Activated CD8-positive, alpha-beta T cell treated with anti-CD3 and anti-CD28 coated beads for 36 hours (primary cell): ENCODE measurements at regions not wholly inside any gene's neighbourhood (a gene's known extent, or its start where the extent isn't known, plus 50 kb on each side); places are given as distances from the start of the nearest gene placed in this dataset.

Experiments used
- ATAC-seq: fragments of 200-7000 bp; cut with Tn5 transposase; one replicate; pipeline ENCODE4 v1.10.0; 2021; ENCODE audit warnings: mild to moderate bottlenecking, moderate library complexity
- CTCF ChIA-PET: fragments of 350-600 bp; sonication (Branson Sonifier 250); formaldehyde crosslinking; loops from one replicate; lab custom pipeline; 2021; ENCODE audit warnings: antibody characterized with exemption; lab: Charles Lee
- POLR2A ChIA-PET: fragments of 350-600 bp; sonication (Branson Sonifier 250); formaldehyde crosslinking; loops from one replicate; lab custom pipeline; 2021; ENCODE audit warnings: antibody characterized with exemption; lab: Charles Lee
- DNase-seq: peaks from one replicate; pipeline ENCODE4 v3.0.0-alpha.2; 2020
- H3K27ac Mint-ChIP-seq: one replicate; pipeline ENCODE4 v1.8.0; 2021; ENCODE audit warnings: mild to moderate bottlenecking, mixed read lengths
- H3K27me3 Mint-ChIP-seq: one replicate; pipeline ENCODE4 v1.8.0; 2021; ENCODE audit warnings: mixed read lengths
- H3K36me3 Mint-ChIP-seq: one replicate; pipeline ENCODE4 v1.8.0; 2021; ENCODE audit warnings: low read depth, mixed read lengths
- H3K4me1 Mint-ChIP-seq: one replicate; pipeline ENCODE4 v1.8.0; 2021; ENCODE audit warnings: low read depth, mixed read lengths
- H3K4me3 Mint-ChIP-seq: one replicate; pipeline ENCODE4 v1.8.0; 2021; ENCODE audit warnings: mild to moderate bottlenecking, moderate library complexity, mixed read lengths
- H3K9me3 Mint-ChIP-seq: one replicate; pipeline ENCODE4 v1.8.0; 2021; ENCODE audit warnings: mixed read lengths
- intact Hi-C: fragments of 100-400 bp; cut with micrococcal nuclease; formaldehyde crosslinking; loops from one replicate; pipeline ENCODE4 v1.10.0; 2022
- TF ChIP-seq, protein P1 (sequence below): fragments of 200-600 bp; IDR thresholded peaks from one replicate; pipeline ENCODE4 v1.8.0; 2022; ENCODE audit warnings: antibody characterized with exemption, mild to moderate bottlenecking

DNA sequence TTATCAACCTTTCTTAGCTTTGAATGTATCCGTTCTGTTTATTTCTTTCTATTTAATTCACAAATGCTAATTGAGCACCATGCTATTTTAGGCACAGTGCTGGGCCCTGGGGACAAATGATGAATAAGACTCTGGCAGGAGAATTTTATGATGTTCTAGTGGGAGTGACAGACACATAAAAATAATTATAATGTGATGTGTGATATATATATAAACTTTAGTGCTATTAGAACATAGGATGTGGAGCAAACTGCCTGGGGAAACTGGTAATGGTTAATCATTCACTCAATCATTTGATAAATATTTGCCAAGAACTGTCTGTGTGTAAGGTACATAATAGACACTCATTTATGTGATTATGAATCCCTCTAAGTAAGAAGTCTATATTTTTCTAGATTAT, 50.7 kb upstream of the FRY start:
- Mint-ChIP-seq H3K9me3 (no peaks in the 10 kb centered on the region), H3K4me1 (no peaks in the 10 kb centered on the region), H3K27me3 (peaks cover 5% of the 10 kb centered on the region), H3K36me3 (no peaks in the 10 kb centered on the region), H3K27ac (no peak overlapping the region), H3K4me3 (no peak overlapping the region)
- ATAC-seq (no peak), DNase-seq (no peak)
- ChIA-PET POLR2A (no interaction called here), CTCF (no interaction called here)
- TF ChIP-seq, protein P1, sequence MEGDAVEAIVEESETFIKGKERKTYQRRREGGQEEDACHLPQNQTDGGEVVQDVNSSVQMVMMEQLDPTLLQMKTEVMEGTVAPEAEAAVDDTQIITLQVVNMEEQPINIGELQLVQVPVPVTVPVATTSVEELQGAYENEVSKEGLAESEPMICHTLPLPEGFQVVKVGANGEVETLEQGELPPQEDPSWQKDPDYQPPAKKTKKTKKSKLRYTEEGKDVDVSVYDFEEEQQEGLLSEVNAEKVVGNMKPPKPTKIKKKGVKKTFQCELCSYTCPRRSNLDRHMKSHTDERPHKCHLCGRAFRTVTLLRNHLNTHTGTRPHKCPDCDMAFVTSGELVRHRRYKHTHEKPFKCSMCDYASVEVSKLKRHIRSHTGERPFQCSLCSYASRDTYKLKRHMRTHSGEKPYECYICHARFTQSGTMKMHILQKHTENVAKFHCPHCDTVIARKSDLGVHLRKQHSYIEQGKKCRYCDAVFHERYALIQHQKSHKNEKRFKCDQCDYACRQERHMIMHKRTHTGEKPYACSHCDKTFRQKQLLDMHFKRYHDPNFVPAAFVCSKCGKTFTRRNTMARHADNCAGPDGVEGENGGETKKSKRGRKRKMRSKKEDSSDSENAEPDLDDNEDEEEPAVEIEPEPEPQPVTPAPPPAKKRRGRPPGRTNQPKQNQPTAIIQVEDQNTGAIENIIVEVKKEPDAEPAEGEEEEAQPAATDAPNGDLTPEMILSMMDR = no peak
- intact Hi-C loops = no loop called here
